WTC11 (cell line): ENCODE measurements at regions not wholly inside any gene's neighbourhood (a gene's known extent, or its start where the extent isn't known, plus 50 kb on each side); places are given as distances from the start of the nearest gene placed in this dataset.

Experiments
- ATAC-seq: fragments of 200-7000 bp; cut with Tn5 transposase; 2 replicates; pipeline ENCODE4 v1.10.0; 2021; ENCODE audit warnings: mild to moderate bottlenecking, moderate library complexity
- CTCF ChIA-PET: fragments of 300-600 bp; sonication (Branson Sonifier 250); formaldehyde crosslinking; loops from one replicate; lab custom pipeline; 2021; ENCODE audit warnings: antibody characterized with exemption; lab: Charles Lee
- POLR2A ChIA-PET: fragments of 350-600 bp; sonication (Branson Sonifier 250); formaldehyde crosslinking; loops from one replicate; lab custom pipeline; 2021; ENCODE audit warnings: antibody characterized with exemption; lab: Charles Lee
- DNase-seq: peaks from one replicate; pipeline ENCODE4 v3.0.0; 2021; ENCODE audit warnings: low spot score
- H3K27ac Mint-ChIP-seq: 2 replicates; pipeline ENCODE4 v1.8.0; 2021; ENCODE audit warnings: mixed read lengths
- H3K27me3 Mint-ChIP-seq: 2 replicates; pipeline ENCODE4 v1.8.0; 2021; ENCODE audit warnings: low read depth, mild to moderate bottlenecking, moderate library complexity, mixed read lengths
- H3K36me3 Mint-ChIP-seq: 2 replicates; pipeline ENCODE4 v1.8.0; 2021; ENCODE audit warnings: mixed read lengths
- H3K4me1 Mint-ChIP-seq: 2 replicates; pipeline ENCODE4 v1.8.0; 2022; ENCODE audit warnings: mixed read lengths
- H3K4me3 Mint-ChIP-seq: 2 replicates; pipeline ENCODE4 v1.8.0; 2021; ENCODE audit warnings: mild to moderate bottlenecking, moderate library complexity, mixed read lengths
- H3K9me3 Mint-ChIP-seq: 2 replicates; pipeline ENCODE4 v1.8.0; 2021; ENCODE audit warnings: mixed read lengths
- EMX1 ChIP-seq: fragments of 250-450 bp; sonication (Bioruptor Pico); IDR thresholded peaks from 2 replicates; pipeline ENCODE4 v1.8.0; 2021; ENCODE audit warnings: mild to moderate bottlenecking
- GABPB1 ChIP-seq: sonication (generic); formaldehyde crosslinking; IDR thresholded peaks from 2 replicates; pipeline ENCODE4 v1.8.1; 2023; ENCODE audit warnings: mild to moderate bottlenecking, missing genetic modification reagents
- MYBL2 ChIP-seq: sonication (generic); formaldehyde crosslinking; IDR thresholded peaks from 2 replicates; pipeline ENCODE4 v1.8.1; 2023; ENCODE audit warnings: mild to moderate bottlenecking, moderate library complexity, missing genetic modification reagents
- NR2C2 ChIP-seq: sonication (generic); formaldehyde crosslinking; IDR thresholded peaks from 2 replicates; pipeline ENCODE4 v1.8.0; 2022; ENCODE audit warnings: mild to moderate bottlenecking, missing genetic modification reagents
- SOX15 ChIP-seq: fragments of 250-450 bp; sonication (Bioruptor Pico); IDR thresholded peaks from 2 replicates; pipeline ENCODE4 v1.9.0; 2021; ENCODE audit warnings: mild to moderate bottlenecking
- TCF7 ChIP-seq: sonication (generic); formaldehyde crosslinking; IDR thresholded peaks from 2 replicates; pipeline ENCODE4 v1.8.0; 2022; ENCODE audit warnings: mild to moderate bottlenecking, low read depth, missing genetic modification reagents, moderate library complexity
- USF1 ChIP-seq: sonication (generic); formaldehyde crosslinking; IDR thresholded peaks from 2 replicates; pipeline ENCODE4 v1.8.0; 2022; ENCODE audit warnings: mild to moderate bottlenecking, missing genetic modification reagents
- ZBTB21 ChIP-seq: sonication (generic); formaldehyde crosslinking; IDR thresholded peaks from 2 replicates; pipeline ENCODE4 v1.8.1; 2023; ENCODE audit warnings: mild to moderate bottlenecking, missing genetic modification reagents, borderline replicate concordance
- ZNF281 ChIP-seq: sonication (generic); formaldehyde crosslinking; IDR thresholded peaks from 2 replicates; pipeline ENCODE4 v1.8.0; 2023; ENCODE audit warnings: mild to moderate bottlenecking, missing genetic modification reagents
- ZNF317 ChIP-seq: sonication (generic); formaldehyde crosslinking; IDR thresholded peaks from 2 replicates; pipeline ENCODE4 v1.8.1; 2023; ENCODE audit warnings: low read depth, mild to moderate bottlenecking, moderate library complexity, missing genetic modification reagents, borderline replicate concordance
- TF ChIP-seq, protein P1 (sequence below): sonication (generic); formaldehyde crosslinking; IDR thresholded peaks from 2 replicates; pipeline ENCODE4 v1.8.1; 2023; ENCODE audit warnings: mild to moderate bottlenecking, missing genetic modification reagents, moderate library complexity
- TF ChIP-seq, protein P2 (sequence below): sonication (generic); formaldehyde crosslinking; IDR thresholded peaks from 2 replicates; pipeline ENCODE4 v1.8.1; 2023; ENCODE audit warnings: mild to moderate bottlenecking, missing genetic modification reagents, moderate library complexity
- TF ChIP-seq, protein P3 (sequence below): sonication (generic); formaldehyde crosslinking; IDR thresholded peaks from 2 replicates; pipeline ENCODE4 v1.8.1; 2022; ENCODE audit warnings: low read depth, missing genetic modification reagents, borderline replicate concordance

DNA sequence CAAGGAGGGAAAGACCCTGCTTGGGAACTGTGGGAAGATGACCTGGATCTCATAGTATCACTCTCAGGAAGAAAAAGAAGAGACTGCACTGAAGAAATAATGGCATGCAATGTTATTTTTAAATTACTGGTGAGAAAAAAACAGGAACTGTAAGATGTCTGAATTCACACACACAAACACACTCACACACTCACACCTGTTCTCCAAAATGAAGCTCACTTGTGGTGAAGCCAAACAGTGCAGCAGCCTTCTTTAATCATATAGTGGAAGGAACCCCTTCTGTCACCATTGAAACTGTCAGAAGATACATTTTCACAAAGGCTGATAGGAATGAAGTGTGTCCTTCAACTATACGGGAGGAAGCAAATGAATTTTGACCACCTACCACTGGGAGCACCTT is 156.5 kb upstream of the GHITM start (continued):
- TF ChIP-seq NR2C2 (no peak), SOX15 (CRISPR knock-in tag) (no peak), GABPB1 (CRISPR knock-in tag) (no peak)

GRCh38 chr10:83983578-83984255 is 155.6 kb upstream of the GHITM start:
- H3K4me3 Mint-ChIP-seq = no peak overlapping the region
- ATAC-seq = peak; percentile 95
- TF ChIP-seq, protein P1, sequence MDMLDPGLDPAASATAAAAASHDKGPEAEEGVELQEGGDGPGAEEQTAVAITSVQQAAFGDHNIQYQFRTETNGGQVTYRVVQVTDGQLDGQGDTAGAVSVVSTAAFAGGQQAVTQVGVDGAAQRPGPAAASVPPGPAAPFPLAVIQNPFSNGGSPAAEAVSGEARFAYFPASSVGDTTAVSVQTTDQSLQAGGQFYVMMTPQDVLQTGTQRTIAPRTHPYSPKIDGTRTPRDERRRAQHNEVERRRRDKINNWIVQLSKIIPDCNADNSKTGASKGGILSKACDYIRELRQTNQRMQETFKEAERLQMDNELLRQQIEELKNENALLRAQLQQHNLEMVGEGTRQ (CRISPR knock-in tag) = no peak
- TF ChIP-seq EMX1 (CRISPR knock-in tag) (no peak), USF1 (CRISPR knock-in tag) (no peak), ZNF281 (no peak), ZNF317 (no peak)
- ChIA-PET CTCF (interaction anchor here (1.4 kb wide), 1 partner anchor 18 kb away, joined by 3 read pairs; no protein-coding TSS in a partner anchor), POLR2A (interaction anchor here (0.6 kb wide), 1 partner anchor 1195 kb away, joined by 5 read pairs; no protein-coding TSS in a partner anchor)
- DNase-seq = peak; percentile 30
- no peaks in the 10 kb centered on the region for H3K36me3 Mint-ChIP-seq
- peak overlapping the region; percentile 53 for H3K27ac Mint-ChIP-seq
- peaks cover 3% of the 10 kb centered on the region; the same call in 1 of the 2 replicates for H3K27me3 Mint-ChIP-seq
- 0 out of 2 replicates have a peak, but pooled peaks cover 3% of the 10 kb centered on the region for H3K9me3 Mint-ChIP-seq
- H3K4me1 Mint-ChIP-seq = peaks cover 21% of the 10 kb centered on the region

DNA sequence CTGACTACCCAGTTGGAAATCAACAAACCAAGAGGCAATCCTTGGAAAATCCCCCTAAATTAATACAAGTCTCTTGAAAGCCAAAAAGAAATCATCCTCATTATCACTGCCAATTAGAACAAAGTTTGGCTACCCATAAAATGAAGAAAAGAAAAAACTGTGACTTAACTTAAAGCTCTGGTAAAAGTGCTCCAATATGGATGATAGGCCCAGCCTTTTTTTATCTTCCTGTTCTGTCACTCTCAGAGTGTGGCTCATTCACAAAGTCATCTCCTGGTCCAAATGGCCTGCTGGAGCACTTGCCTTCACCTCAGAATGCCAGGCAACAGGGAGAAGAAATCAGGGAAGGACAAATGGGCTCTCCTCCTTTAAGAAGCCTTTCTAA is 155.1 kb upstream of the GHITM start:
- ChIA-PET CTCF (interaction anchor here (1.4 kb wide), 1 partner anchor 18 kb away, joined by 3 read pairs; no protein-coding TSS in a partner anchor), POLR2A (interaction anchor here (0.6 kb wide), 1 partner anchor 1195 kb away, joined by 5 read pairs; no protein-coding TSS in a partner anchor)
- Mint-ChIP-seq H3K9me3 (0 out of 2 replicates have a peak, but pooled peaks cover 3% of the 10 kb centered on the region), H3K4me1 (peaks cover 21% of the 10 kb centered on the region), H3K27ac (peak overlapping the region; percentile 21; the same call in 1 of the 2 replicates), H3K4me3 (no peak overlapping the region), H3K27me3 (peaks cover 3% of the 10 kb centered on the region; the same call in 1 of the 2 replicates), H3K36me3 (no peaks in the 10 kb centered on the region)
- TF ChIP-seq ZBTB21 (CRISPR knock-in tag) = no peak
- TF ChIP-seq TCF7 (CRISPR knock-in tag) = no peak
- TF ChIP-seq, protein P2, sequence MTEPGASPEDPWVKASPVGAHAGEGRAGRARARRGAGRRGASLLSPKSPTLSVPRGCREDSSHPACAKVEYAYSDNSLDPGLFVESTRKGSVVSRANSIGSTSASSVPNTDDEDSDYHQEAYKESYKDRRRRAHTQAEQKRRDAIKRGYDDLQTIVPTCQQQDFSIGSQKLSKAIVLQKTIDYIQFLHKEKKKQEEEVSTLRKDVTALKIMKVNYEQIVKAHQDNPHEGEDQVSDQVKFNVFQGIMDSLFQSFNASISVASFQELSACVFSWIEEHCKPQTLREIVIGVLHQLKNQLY (CRISPR knock-in tag) = no peak
- TF ChIP-seq, protein P3, sequence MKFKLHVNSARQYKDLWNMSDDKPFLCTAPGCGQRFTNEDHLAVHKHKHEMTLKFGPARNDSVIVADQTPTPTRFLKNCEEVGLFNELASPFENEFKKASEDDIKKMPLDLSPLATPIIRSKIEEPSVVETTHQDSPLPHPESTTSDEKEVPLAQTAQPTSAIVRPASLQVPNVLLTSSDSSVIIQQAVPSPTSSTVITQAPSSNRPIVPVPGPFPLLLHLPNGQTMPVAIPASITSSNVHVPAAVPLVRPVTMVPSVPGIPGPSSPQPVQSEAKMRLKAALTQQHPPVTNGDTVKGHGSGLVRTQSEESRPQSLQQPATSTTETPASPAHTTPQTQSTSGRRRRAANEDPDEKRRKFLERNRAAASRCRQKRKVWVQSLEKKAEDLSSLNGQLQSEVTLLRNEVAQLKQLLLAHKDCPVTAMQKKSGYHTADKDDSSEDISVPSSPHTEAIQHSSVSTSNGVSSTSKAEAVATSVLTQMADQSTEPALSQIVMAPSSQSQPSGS (CRISPR knock-in tag) = no peak
- TF ChIP-seq MYBL2 (CRISPR knock-in tag) = no peak
- ATAC-seq = no peak
- no peak for DNase-seq
